ENCODE measurements at regions not wholly inside any gene's neighbourhood (a gene's known extent, or its start where the extent isn't known, plus 50 kb on each side); places are given as distances from the start of the nearest gene placed in this dataset.

- intact Hi-C loops (cut with DNase I; ENCODE audit: low total_unique reads), result no loop called here
- TF ChIP-seq POLR2A (IDR thresholded peaks at IDR 0.05) (no peak), POLR2AphosphoS5 (IDR thresholded peaks at IDR 0.05) (no peak), EP300 (IDR thresholded peaks at IDR 0.05) (no peak)
- TF ChIP-seq, protein P1, sequence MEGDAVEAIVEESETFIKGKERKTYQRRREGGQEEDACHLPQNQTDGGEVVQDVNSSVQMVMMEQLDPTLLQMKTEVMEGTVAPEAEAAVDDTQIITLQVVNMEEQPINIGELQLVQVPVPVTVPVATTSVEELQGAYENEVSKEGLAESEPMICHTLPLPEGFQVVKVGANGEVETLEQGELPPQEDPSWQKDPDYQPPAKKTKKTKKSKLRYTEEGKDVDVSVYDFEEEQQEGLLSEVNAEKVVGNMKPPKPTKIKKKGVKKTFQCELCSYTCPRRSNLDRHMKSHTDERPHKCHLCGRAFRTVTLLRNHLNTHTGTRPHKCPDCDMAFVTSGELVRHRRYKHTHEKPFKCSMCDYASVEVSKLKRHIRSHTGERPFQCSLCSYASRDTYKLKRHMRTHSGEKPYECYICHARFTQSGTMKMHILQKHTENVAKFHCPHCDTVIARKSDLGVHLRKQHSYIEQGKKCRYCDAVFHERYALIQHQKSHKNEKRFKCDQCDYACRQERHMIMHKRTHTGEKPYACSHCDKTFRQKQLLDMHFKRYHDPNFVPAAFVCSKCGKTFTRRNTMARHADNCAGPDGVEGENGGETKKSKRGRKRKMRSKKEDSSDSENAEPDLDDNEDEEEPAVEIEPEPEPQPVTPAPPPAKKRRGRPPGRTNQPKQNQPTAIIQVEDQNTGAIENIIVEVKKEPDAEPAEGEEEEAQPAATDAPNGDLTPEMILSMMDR (IDR thresholded peaks at IDR 0.05), result no peak
- DNase-seq, result no peak
- WGBS, 5 donors, result 73 to 92% (median 76%) methylated on average over 1 of the region's 1 CpG
- no peaks in the 10 kb centered on the region for H3K36me3 ChIP-seq
- H3K9me3 ChIP-seq, result no peaks in the 10 kb centered on the region
- H3K4me3 ChIP-seq, result no peak overlapping the region
- H3K27me3 ChIP-seq, result no peaks in the 10 kb centered on the region
- no peaks in the 10 kb centered on the region for H3K4me1 ChIP-seq
- H3K27ac ChIP-seq, result no peak overlapping the region
These were observed 599.9 kb upstream of the NXPH2 start for GRCh38 chr2:139380051-139380450.

GRCh38 chr2:139378373-139378772, 598.2 kb upstream of the NXPH2 start:
- 82 to 90% (median 86%) methylated on average over 3 of the region's 3 CpGs for WGBS, 5 donors

GRCh38 chr2:139374296-139374850, 594.2 kb upstream of the NXPH2 start:
- no peaks in the 10 kb centered on the region for H3K9me3 ChIP-seq
- DNase-seq, result no peak
- H3K4me3 ChIP-seq, result no peak overlapping the region
- H3K36me3 ChIP-seq, result no peaks in the 10 kb centered on the region
- intact Hi-C loops (cut with DNase I; ENCODE audit: low total_unique reads), result no loop called here
- no peaks in the 10 kb centered on the region for H3K27me3 ChIP-seq
- TF ChIP-seq POLR2AphosphoS5 (IDR thresholded peaks at IDR 0.05) (no peak), EP300 (IDR thresholded peaks at IDR 0.05) (no peak), POLR2A (IDR thresholded peaks at IDR 0.05) (no peak)
- TF ChIP-seq, protein P1 (IDR thresholded peaks at IDR 0.05), result no peak
- H3K4me1 ChIP-seq, result no peaks in the 10 kb centered on the region
- H3K27ac ChIP-seq, result no peak overlapping the region
- WGBS, 5 donors, result 78 to 86% (median 83%) methylated on average over 4 of the region's 4 CpGs

More at GRCh38 chr2:139378373-139378772, 598.2 kb upstream of the NXPH2 start:
- intact Hi-C loops (cut with DNase I; ENCODE audit: low total_unique reads), result no loop called here
- no peak overlapping the region for H3K27ac ChIP-seq
- no peaks in the 10 kb centered on the region for H3K9me3 ChIP-seq
- no peaks in the 10 kb centered on the region for H3K27me3 ChIP-seq
- DNase-seq, result no peak
- H3K36me3 ChIP-seq, result no peaks in the 10 kb centered on the region
- no peak overlapping the region for H3K4me3 ChIP-seq
- no peak for TF ChIP-seq EP300 (IDR thresholded peaks at IDR 0.05)
- no peak for TF ChIP-seq POLR2A (IDR thresholded peaks at IDR 0.05)
- no peak for TF ChIP-seq POLR2AphosphoS5 (IDR thresholded peaks at IDR 0.05)
- TF ChIP-seq, protein P1 (IDR thresholded peaks at IDR 0.05), result no peak
- no peaks in the 10 kb centered on the region for H3K4me1 ChIP-seq

DNA sequence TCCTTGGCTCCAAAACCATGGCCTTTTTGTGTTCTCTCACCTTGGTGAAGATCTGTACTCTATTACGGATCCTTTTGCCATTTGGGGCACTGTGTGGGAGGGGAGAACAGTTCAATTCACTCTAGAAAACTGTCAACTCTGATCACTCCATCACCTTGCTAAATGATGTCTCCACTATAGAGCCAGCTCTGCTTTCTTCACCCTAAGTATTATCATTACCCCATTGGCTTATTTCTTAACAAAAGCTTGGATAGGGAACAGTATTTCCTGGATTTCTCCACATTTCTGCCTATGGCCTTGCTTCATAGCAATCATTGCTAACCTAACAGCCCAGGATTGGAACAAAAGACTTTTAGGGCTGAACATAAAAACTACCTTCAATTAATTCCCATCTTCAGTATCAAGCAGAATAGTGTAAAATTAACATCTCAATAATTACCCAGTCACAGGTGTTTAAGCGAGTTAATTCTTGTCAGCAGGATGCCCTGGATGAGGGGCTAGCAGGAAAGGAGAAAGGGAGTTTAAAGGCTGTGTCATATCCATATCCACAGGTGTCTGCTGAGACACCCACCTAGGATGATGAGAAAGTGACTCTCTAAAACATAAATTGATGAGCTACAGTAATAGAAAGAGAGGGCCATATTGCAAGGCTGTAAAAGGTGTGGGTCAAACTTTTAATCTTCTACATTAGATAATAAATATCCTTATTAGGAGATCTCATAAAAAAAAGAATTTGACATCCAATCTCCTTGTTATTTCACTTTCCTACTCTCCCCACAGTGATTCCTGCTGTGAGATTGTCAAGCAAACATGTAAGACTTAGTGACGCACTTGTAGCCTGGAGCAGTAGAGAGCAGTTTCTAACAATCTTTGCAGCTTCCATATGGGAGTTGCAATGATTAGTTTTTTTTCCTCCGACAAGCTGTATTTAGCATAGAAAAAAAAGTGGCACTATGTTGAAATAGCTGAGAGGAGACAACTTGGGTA, 589.5 kb upstream of the NXPH2 start:
- intact Hi-C loops (cut with DNase I; ENCODE audit: low total_unique reads), result no loop called here
- WGBS, 5 donors, result 75 to 87% (median 81%) methylated on average over 4 of the region's 4 CpGs

More for the DNA sequence above, 589.5 kb upstream of the NXPH2 start:
- Histone ChIP-seq H3K4me3 (no peak overlapping the region), H3K27me3 (no peaks in the 10 kb centered on the region), H3K4me1 (no peaks in the 10 kb centered on the region), H3K9me3 (peaks cover 0 to 4% (median 0%) of the 10 kb centered on the region in 4 donors), H3K27ac (no peak overlapping the region), H3K36me3 (no peaks in the 10 kb centered on the region)
- DNase-seq, result no peak
- TF ChIP-seq, protein P1 (IDR thresholded peaks at IDR 0.05), result no peak
- TF ChIP-seq POLR2AphosphoS5 (IDR thresholded peaks at IDR 0.05) (no peak), EP300 (IDR thresholded peaks at IDR 0.05) (no peak)
